SU-DHL-6 (cell line): ENCODE measurements at regions not wholly inside any gene's neighbourhood (a gene's known extent, or its start where the extent isn't known, plus 50 kb on each side); places are given as distances from the start of the nearest gene placed in this dataset.

Experiments used
- CTCF ChIP-seq: fragments of 200-600 bp; sonication (generic); IDR thresholded peaks from one replicate; pipeline ENCODE4 v1.5.1; 2017; ENCODE audit warnings: antibody characterized with exemption, mild to moderate bottlenecking, low read length, moderate library complexity; ENCODE audit not compliant: insufficient read depth, poor library complexity, severe bottlenecking
- EZH2phosphoT487 ChIP-seq: fragments of 200-600 bp; sonication (generic), shearing (Covaris generic); conservative IDR thresholded peaks from 2 replicates; pipeline ENCODE4 v1.6.1; 2018; ENCODE audit warnings: mild to moderate bottlenecking, antibody characterized with exemption, low read length, moderate library complexity, mixed read lengths

- TF ChIP-seq CTCF (no peak), EZH2phosphoT487 (no peak)
Observed at GRCh38 chr13:57925751-57926150, 294.2 kb downstream of the PCDH17 start.
